ENCODE measurements at regions not wholly inside any gene's neighbourhood (a gene's known extent, or its start where the extent isn't known, plus 50 kb on each side); places are given as distances from the start of the nearest gene placed in this dataset.

- TF ChIP-seq CTCF (IDR thresholded peaks at IDR 0.05) (no peak), POLR2A (IDR thresholded peaks at IDR 0.05) (no peak)
Observed at GRCh38 chr6:91506509-91506908, 919.6 kb upstream of the MAP3K7 start.

All from body of pancreas (tissue), 4 donors.